Epithelial cell of prostate (primary cell): ENCODE measurements at regions not wholly inside any gene's neighbourhood (a gene's known extent, or its start where the extent isn't known, plus 50 kb on each side); places are given as distances from the start of the nearest gene placed in this dataset.
"Not testable (repeated sequence)": the region's sequence is repeated elsewhere in the genome, so short reads cannot be mapped to it uniquely, and the experiment has no call there.

Experiments used
- DNase-seq: peaks from one replicate; pipeline ENCODE4 v3.0.0-alpha.2; 2011; ENCODE audit warnings: low read depth, low spot score
- H3K27ac ChIP-seq: fragments of 450-650 bp; 2 replicates; pipeline ENCODE4 v1.5.1; 2017; ENCODE audit warnings: mild to moderate bottlenecking

GRCh38 chr2:173463846-173464245 lies 109.2 kb downstream of the CDCA7 start:
- H3K27ac ChIP-seq: no peak overlapping the region
- no peak for DNase-seq

- no peak for DNase-seq
- H3K27ac ChIP-seq: no peak overlapping the region
Observed at GRCh38 chr2:173467751-173468150, 113.1 kb downstream of the CDCA7 start.

- no peak overlapping the region for H3K27ac ChIP-seq
- no peak for DNase-seq
Observed at GRCh38 chr2:173468266-173468793, 113.7 kb downstream of the CDCA7 start.

- DNase-seq: no peak
- no peak overlapping the region for H3K27ac ChIP-seq
Observed at GRCh38 chr2:173472112-173472511, 117.4 kb downstream of the CDCA7 start.

GRCh38 chr2:173483137-173483536 lies 128.5 kb downstream of the CDCA7 start:
- no peak for DNase-seq
- H3K27ac ChIP-seq: no peak overlapping the region

GRCh38 chr2:173488861-173489260 lies 134.2 kb downstream of the CDCA7 start:
- no peak for DNase-seq
- no peak overlapping the region for H3K27ac ChIP-seq

- no peak overlapping the region for H3K27ac ChIP-seq
- no peak for DNase-seq
Observed at GRCh38 chr2:173491418-173491817, 136.7 kb downstream of the CDCA7 start.

- DNase-seq: no peak
Observed at GRCh38 chr2:173493874-173494273, 139.2 kb downstream of the CDCA7 start.

GRCh38 chr2:173496746-173497145 lies 142.1 kb downstream of the CDCA7 start:
- H3K27ac ChIP-seq: no peak overlapping the region
- no peak for DNase-seq

More at GRCh38 chr2:173493874-173494273, 139.2 kb downstream of the CDCA7 start:
- no peak overlapping the region for H3K27ac ChIP-seq

GRCh38 chr2:173500953-173501352 lies 146.3 kb downstream of the CDCA7 start:
- DNase-seq: no peak
- H3K27ac ChIP-seq: no peak overlapping the region

- DNase-seq: no peak
Observed at GRCh38 chr2:173502296-173502695, 147.6 kb downstream of the CDCA7 start.

GRCh38 chr2:173511357-173511756 lies 156.7 kb downstream of the CDCA7 start:
- no peak for DNase-seq
- no peak overlapping the region for H3K27ac ChIP-seq

More at GRCh38 chr2:173502296-173502695, 147.6 kb downstream of the CDCA7 start:
- no peak overlapping the region for H3K27ac ChIP-seq

- DNase-seq: no peak
- H3K27ac ChIP-seq: no peak overlapping the region
Observed at GRCh38 chr2:173511942-173512341, 157.3 kb downstream of the CDCA7 start.

GRCh38 chr2:173513107-173513727 lies 158.5 kb downstream of the CDCA7 start:
- no peak overlapping the region for H3K27ac ChIP-seq

GRCh38 chr2:173520918-173521317 lies 166.2 kb downstream of the CDCA7 start:
- no peak for DNase-seq

More at GRCh38 chr2:173513107-173513727, 158.5 kb downstream of the CDCA7 start:
- DNase-seq: no peak

GRCh38 chr2:173521450-173522192 lies 166.9 kb downstream of the CDCA7 start:
- H3K27ac ChIP-seq: no peak overlapping the region
- DNase-seq: no peak

More at GRCh38 chr2:173520918-173521317, 166.2 kb downstream of the CDCA7 start:
- H3K27ac ChIP-seq: no peak overlapping the region

- H3K27ac ChIP-seq: no peak overlapping the region
- no peak for DNase-seq
Observed at GRCh38 chr2:173523497-173523896, 168.8 kb downstream of the CDCA7 start.

GRCh38 chr2:173524256-173524955 lies 169.7 kb downstream of the CDCA7 start:
- no peak overlapping the region for H3K27ac ChIP-seq
- DNase-seq: no peak

- H3K27ac ChIP-seq, DNase-seq: not testable (repeated sequence)
Observed at GRCh38 chr2:173532732-173533531, 178.3 kb downstream of the CDCA7 start.

- H3K27ac ChIP-seq: no peak overlapping the region
- DNase-seq: no peak
Observed at GRCh38 chr2:173537694-173538093, 183.0 kb downstream of the CDCA7 start.
